ENCODE measurements at regions not wholly inside any gene's neighbourhood (a gene's known extent, or its start where the extent isn't known, plus 50 kb on each side); places are given as distances from the start of the nearest gene placed in this dataset.
"Not testable (repeated sequence)": the region's sequence is repeated elsewhere in the genome, so short reads cannot be mapped to it uniquely, and the experiment has no call there.

GRCh38 chr3:110859336-110859735, 212.3 kb upstream of the NECTIN3 start:
- no peak for DNase-seq

- DNase-seq = no peak
Measured at GRCh38 chr3:110859993-110860392, 211.6 kb upstream of the NECTIN3 start.

GRCh38 chr3:110865934-110866333, 205.7 kb upstream of the NECTIN3 start:
- DNase-seq = no peak

GRCh38 chr3:110868106-110868505, 203.5 kb upstream of the NECTIN3 start:
- no peak for DNase-seq

- no peak for DNase-seq
Measured at GRCh38 chr3:110869736-110870135, 201.9 kb upstream of the NECTIN3 start.

- DNase-seq = no peak
Measured at GRCh38 chr3:110871869-110872268, 199.7 kb upstream of the NECTIN3 start.

GRCh38 chr3:110878692-110879091, 192.9 kb upstream of the NECTIN3 start:
- DNase-seq = no peak

GRCh38 chr3:110881069-110881468, 190.5 kb upstream of the NECTIN3 start:
- no peak for DNase-seq

GRCh38 chr3:110886222-110886893, 185.3 kb upstream of the NECTIN3 start:
- no peak for DNase-seq

- no peak for DNase-seq
Measured at GRCh38 chr3:110887176-110887575, 184.4 kb upstream of the NECTIN3 start.

GRCh38 chr3:110888625-110889375, 182.8 kb upstream of the NECTIN3 start:
- DNase-seq = not testable (repeated sequence)

GRCh38 chr3:110889376-110889699, 182.3 kb upstream of the NECTIN3 start:
- not testable (repeated sequence) for DNase-seq

GRCh38 chr3:110894574-110894973, 177.0 kb upstream of the NECTIN3 start:
- DNase-seq = no peak

GRCh38 chr3:110895054-110895453, 176.6 kb upstream of the NECTIN3 start:
- DNase-seq = no peak

GRCh38 chr3:110897046-110897445, 174.6 kb upstream of the NECTIN3 start:
- no peak for DNase-seq

GRCh38 chr3:110900576-110900975, 171.0 kb upstream of the NECTIN3 start:
- DNase-seq = no peak

GRCh38 chr3:110901536-110901935, 170.1 kb upstream of the NECTIN3 start:
- no peak for DNase-seq

- no peak for DNase-seq
Measured at GRCh38 chr3:110902453-110903085, 169.0 kb upstream of the NECTIN3 start.

- no peak for DNase-seq
Measured at GRCh38 chr3:110903771-110904519, 167.7 kb upstream of the NECTIN3 start.

- DNase-seq = no peak
Measured at GRCh38 chr3:110904520-110904890, 167.1 kb upstream of the NECTIN3 start.

GRCh38 chr3:110905121-110905520, 166.5 kb upstream of the NECTIN3 start:
- DNase-seq = no peak

GRCh38 chr3:110909839-110910238, 161.8 kb upstream of the NECTIN3 start:
- DNase-seq = no peak

GRCh38 chr3:110910346-110910955, 161.2 kb upstream of the NECTIN3 start:
- no peak for DNase-seq

Data from CD4-positive, alpha-beta T cell treated with Interferon alpha-2 for 1 hour (primary cell).